ENCODE measurements at regions not wholly inside any gene's neighbourhood (a gene's known extent, or its start where the extent isn't known, plus 50 kb on each side); places are given as distances from the start of the nearest gene placed in this dataset.

DNA sequence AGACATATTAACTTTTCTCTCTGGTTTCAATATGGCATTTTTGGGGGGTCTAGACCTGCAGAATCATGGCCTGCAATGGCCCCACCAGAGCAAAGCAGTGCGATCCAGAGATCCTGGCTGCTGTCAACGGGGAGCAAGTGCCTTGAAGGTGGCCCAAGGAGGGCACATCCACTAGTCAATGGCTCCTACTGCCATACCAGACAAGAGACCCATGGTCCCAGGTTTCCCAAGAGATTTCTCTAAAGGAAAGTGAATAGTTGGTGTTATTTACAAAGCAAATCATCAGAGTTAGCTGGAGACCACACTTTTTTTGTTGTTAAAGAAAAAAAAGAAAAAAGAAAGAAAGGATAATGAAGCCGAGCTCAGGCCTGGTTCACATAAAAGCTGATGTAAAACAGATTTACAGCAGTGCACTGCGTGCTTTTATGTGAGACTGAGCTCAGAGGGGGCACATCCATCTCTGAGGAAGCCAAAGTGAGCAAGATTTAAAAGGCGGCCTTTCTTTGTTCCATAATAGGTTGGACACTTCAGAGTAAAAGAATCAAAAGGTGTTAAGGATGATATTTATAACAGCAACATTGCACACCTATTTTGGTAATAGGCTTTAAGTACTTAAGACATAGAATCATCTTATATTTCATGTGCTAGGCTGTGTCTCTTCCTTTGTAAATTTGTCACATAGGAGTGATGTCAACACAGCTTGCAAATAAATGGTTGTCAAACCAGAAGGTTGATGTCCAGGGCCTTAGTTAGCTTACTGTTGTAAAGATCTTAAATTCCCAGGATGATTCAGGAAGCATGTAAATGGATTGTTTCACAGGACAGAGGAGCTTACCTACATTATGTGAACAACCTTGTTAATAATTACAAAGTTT is 201.3 kb upstream of the NTM start:
- intact Hi-C loops (cut with micrococcal nuclease), result no loop called here
- H3K9me3 Mint-ChIP-seq, result no peaks in the 10 kb centered on the region
- H3K27me3 Mint-ChIP-seq, result no peaks in the 10 kb centered on the region

DNA sequence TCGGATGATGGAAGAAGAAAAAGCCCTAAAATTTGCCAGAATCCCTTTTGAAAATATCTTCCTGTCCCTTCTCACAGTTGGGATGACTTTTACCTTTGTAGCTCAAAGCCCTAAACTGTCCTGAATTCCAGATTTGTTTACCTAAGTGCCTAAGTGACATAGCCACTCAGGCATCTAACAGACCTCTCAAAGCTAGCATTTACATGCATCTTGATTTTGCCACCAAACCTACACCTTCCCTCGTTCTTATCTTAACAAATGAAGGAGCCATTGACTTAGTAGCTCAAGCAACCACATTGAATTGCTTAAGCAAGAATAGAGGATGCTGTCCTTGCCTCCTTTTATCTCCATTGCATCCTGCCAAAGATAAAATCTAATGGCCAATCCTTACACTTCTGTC is 198.4 kb upstream of the NTM start:
- no peaks in the 10 kb centered on the region for H3K9me3 Mint-ChIP-seq
- H3K27me3 Mint-ChIP-seq, result no peaks in the 10 kb centered on the region
- H3K4me1 Mint-ChIP-seq (ENCODE audit: low read depth), result no peaks in the 10 kb centered on the region
- no peak overlapping the region for H3K27ac Mint-ChIP-seq
- no peak overlapping the region for H3K4me3 Mint-ChIP-seq
- intact Hi-C loops (cut with micrococcal nuclease), result no loop called here
- H3K36me3 Mint-ChIP-seq (ENCODE audit: low read depth), result no peaks in the 10 kb centered on the region

More for the DNA sequence above, 201.3 kb upstream of the NTM start:
- Mint-ChIP-seq H3K27ac (no peak overlapping the region), H3K36me3 (ENCODE audit: low read depth) (no peaks in the 10 kb centered on the region), H3K4me3 (no peak overlapping the region), H3K4me1 (ENCODE audit: low read depth) (no peaks in the 10 kb centered on the region)

DNA sequence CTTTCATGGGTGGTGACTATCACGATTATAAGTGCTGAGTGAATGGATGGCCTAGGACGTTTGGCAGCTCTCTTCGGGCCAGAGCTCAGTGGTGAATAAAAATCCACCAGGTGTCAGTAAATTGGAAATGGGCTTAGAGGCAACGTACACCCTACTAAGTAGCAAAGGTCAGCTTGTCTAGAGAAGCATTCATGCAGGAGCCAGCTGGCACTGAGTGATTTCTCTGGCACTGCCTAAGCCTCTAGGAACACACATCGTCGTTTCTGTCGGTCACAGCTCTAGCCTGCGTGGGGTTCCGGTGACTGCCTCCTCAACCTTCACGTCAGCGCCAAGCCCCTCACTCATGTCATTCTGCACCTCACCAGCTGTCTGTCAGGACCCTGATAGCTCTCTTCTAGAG is 192.4 kb upstream of the NTM start:
- H3K27me3 Mint-ChIP-seq, result no peaks in the 10 kb centered on the region
- H3K9me3 Mint-ChIP-seq, result no peaks in the 10 kb centered on the region
- no peaks in the 10 kb centered on the region for H3K36me3 Mint-ChIP-seq (ENCODE audit: low read depth)
- H3K4me3 Mint-ChIP-seq, result no peak overlapping the region
- intact Hi-C loops (cut with micrococcal nuclease), result no loop called here
- no peaks in the 10 kb centered on the region for H3K4me1 Mint-ChIP-seq (ENCODE audit: low read depth)
- H3K27ac Mint-ChIP-seq, result no peak overlapping the region

DNA sequence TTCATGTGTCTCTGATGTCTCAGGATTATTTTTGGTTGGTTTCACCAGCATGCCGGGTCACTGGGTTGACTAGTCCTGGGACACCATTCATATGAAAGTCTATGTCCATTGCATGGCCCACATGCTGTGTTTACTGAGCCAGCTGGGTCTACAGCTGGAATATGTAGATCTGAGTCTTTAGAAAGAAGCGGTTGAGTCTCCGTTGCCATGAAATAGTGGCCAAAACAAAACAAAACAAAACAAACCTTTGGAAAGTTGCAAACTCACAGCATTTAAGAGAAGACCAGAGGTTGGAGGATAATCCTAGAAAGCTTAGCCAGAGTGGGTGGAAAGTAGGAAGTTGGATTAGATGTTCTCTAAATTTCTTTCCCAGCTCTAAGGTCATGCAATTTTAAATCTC is 191.8 kb upstream of the NTM start:
- H3K27me3 Mint-ChIP-seq, result no peaks in the 10 kb centered on the region

DNA sequence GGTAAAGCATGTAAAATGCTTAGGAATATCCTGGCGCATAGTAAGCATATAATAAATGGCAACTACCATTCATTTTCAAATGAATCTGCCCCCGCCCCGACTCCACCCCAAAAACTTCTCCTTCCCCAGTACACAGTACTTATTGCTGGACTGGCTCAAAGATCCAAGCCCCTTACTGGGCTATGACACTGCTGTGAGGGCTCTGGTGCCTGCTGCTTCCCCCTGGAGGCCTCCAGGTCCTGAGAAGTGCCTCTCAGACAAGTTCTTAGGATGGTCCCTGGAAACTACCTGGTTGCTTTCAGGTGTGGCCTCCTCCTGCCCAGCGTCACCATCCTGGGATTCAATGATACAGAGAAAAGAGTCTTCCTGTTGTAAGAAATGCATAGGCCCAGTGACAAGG is 190.6 kb upstream of the NTM start:
- Mint-ChIP-seq H3K4me3 (no peak overlapping the region), H3K9me3 (no peaks in the 10 kb centered on the region), H3K27ac (no peak overlapping the region), H3K36me3 (ENCODE audit: low read depth) (no peaks in the 10 kb centered on the region), H3K4me1 (ENCODE audit: low read depth) (no peaks in the 10 kb centered on the region), H3K27me3 (no peaks in the 10 kb centered on the region)
- intact Hi-C loops (cut with micrococcal nuclease), result no loop called here

More for the DNA sequence above, 191.8 kb upstream of the NTM start:
- Mint-ChIP-seq H3K36me3 (ENCODE audit: low read depth) (no peaks in the 10 kb centered on the region), H3K27ac (no peak overlapping the region), H3K4me3 (no peak overlapping the region), H3K4me1 (ENCODE audit: low read depth) (no peaks in the 10 kb centered on the region), H3K9me3 (no peaks in the 10 kb centered on the region)
- intact Hi-C loops (cut with micrococcal nuclease), result no loop called here

DNA sequence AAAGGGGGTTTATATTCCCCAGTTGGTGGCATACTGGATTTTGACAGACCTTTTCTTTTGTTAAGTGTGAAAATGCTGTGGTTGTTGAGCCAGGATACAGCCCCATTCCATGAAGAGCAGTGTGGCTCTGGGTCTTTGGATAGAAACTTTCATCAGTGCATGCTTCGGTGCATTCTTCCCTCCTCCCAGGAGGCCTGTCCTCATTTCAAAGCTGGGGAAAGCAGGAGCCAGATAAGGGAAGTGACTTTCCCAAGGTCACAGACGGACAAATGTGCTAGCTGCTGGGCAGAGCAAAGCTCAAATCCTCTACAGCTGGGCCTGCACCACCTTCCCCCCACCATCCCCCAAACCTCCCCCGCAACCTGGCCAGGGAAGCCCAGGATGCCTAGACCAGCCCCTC is 184.5 kb upstream of the NTM start:
- H3K4me1 Mint-ChIP-seq (ENCODE audit: low read depth), result peaks cover 11% of the 10 kb centered on the region
- H3K9me3 Mint-ChIP-seq, result no peaks in the 10 kb centered on the region
- no peaks in the 10 kb centered on the region for H3K36me3 Mint-ChIP-seq (ENCODE audit: low read depth)
- intact Hi-C loops (cut with micrococcal nuclease), result no loop called here
- H3K4me3 Mint-ChIP-seq, result no peak overlapping the region
- H3K27me3 Mint-ChIP-seq, result no peaks in the 10 kb centered on the region
- no peak overlapping the region for H3K27ac Mint-ChIP-seq

DNA sequence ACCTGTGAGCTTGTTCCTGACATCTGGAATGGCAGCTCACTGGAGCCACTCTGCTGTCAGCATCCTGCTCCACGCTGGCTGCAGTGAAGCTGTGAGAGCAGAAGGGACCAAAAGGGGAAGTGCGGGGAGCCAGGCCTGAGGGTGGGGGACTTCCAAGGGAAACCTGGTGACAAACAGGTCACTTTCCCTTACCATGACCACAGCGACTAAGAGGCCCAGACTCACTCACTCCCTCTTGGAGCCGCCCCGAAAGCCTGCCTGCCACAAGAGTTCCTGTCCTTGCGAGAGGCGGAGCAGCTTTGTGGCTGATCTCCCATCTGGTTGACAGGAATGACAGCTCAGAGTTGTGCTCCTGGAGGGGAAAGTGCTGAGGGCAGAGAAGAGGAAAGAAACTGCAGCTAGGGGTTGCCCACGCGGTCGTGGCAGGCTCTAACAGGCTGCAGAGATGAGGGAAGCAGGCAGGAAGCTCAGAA is 183.8 kb upstream of the NTM start:
- Mint-ChIP-seq H3K4me3 (no peak overlapping the region), H3K27me3 (no peaks in the 10 kb centered on the region), H3K27ac (no peak overlapping the region), H3K9me3 (no peaks in the 10 kb centered on the region), H3K4me1 (ENCODE audit: low read depth) (peaks cover 11% of the 10 kb centered on the region), H3K36me3 (ENCODE audit: low read depth) (no peaks in the 10 kb centered on the region)
- intact Hi-C loops (cut with micrococcal nuclease), result no loop called here

DNA sequence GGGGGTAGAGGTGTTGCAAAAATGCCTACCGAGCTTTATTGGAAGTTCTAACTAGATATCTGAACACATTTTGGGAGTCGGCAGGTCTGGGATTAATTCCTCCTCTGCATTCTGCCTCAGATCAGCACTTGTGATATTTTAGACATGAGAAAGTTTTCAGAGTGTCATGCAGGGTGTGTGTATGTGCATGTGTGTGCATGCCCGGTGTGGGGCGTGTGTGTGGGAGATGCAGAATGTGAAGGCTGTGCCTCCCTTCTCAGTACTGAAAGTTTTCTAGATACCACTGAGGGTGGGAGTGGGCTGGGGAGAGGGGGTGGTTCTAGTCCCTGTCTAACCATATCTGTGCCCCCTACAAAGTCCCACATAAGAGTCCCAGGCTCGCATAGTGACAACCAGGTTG is 180.0 kb upstream of the NTM start:
- Mint-ChIP-seq H3K4me3 (no peak overlapping the region), H3K9me3 (no peaks in the 10 kb centered on the region), H3K27me3 (no peaks in the 10 kb centered on the region), H3K4me1 (ENCODE audit: low read depth) (peaks cover 11% of the 10 kb centered on the region), H3K36me3 (ENCODE audit: low read depth) (no peaks in the 10 kb centered on the region), H3K27ac (no peak overlapping the region)
- intact Hi-C loops (cut with micrococcal nuclease), result no loop called here

DNA sequence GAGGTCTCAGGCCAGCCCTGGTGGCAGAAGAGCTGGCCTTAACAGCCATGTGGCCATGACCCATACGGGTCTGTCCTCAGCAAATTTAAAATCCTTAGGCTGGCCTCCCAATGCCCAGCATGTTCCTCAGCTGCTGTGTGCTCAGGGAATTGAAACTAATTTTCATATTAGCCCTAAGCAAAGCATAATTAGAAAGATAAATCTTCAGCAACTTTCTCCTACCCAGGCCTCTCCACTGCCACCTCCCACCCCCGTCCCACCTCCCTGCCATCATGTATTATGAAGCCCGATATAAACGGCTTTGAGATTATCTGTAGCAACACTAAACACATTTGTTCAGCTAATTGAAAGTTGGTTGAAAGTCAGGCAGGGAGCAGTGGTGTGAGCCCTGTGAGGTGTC is 178.8 kb upstream of the NTM start:
- H3K9me3 Mint-ChIP-seq, result no peaks in the 10 kb centered on the region
- no peak overlapping the region for H3K4me3 Mint-ChIP-seq
- H3K36me3 Mint-ChIP-seq (ENCODE audit: low read depth), result no peaks in the 10 kb centered on the region
- intact Hi-C loops (cut with micrococcal nuclease), result no loop called here
- H3K27me3 Mint-ChIP-seq, result no peaks in the 10 kb centered on the region
- H3K27ac Mint-ChIP-seq, result no peak overlapping the region
- peaks cover 5% of the 10 kb centered on the region for H3K4me1 Mint-ChIP-seq (ENCODE audit: low read depth)

DNA sequence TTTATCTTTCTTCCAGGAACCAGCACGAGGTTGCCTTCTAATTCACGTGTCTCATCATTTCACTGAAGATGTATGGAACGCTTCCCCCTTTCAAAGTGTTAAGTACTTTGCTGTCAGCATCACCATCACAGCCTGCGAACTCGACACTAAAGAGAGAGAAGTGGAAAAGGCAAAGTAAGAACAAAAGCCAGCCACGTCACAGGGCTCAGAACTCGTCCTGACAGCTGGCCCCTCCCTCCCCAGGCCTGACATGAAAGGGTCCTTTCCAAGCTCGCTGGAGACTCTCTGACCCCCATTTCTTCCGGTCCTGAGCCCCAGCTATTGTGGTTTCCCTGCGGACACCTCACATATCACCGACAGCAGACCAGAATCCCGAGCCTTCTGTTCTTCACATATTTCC is 177.8 kb upstream of the NTM start:
- H3K27me3 Mint-ChIP-seq, result no peaks in the 10 kb centered on the region

DNA sequence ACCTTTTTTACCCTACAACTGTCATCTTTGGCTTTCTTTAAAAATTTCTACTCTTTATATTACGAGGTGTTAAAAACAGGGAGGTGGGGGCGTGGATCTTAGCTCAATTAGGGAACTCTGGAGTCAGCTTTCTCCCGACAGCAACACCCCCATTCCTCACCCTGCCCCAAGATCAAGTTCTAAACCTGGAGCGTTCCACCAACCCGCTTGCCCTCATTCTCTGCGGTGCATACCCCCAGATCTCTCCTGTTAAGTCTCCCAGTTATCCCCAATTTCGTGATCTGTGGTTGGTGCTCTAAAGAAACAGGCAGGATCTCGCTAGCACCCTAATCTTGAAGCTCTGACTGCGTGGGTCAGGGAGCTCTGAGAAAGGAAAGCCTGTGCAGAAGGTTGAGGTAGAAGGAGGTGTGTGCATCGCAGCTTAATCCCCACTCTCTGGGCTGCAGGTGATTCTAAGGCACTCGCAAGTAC is 177.3 kb upstream of the NTM start:
- Mint-ChIP-seq H3K36me3 (ENCODE audit: low read depth) (no peaks in the 10 kb centered on the region), H3K27me3 (no peaks in the 10 kb centered on the region), H3K9me3 (no peaks in the 10 kb centered on the region), H3K4me3 (no peak overlapping the region), H3K4me1 (ENCODE audit: low read depth) (no peaks in the 10 kb centered on the region), H3K27ac (no peak overlapping the region)
- intact Hi-C loops (cut with micrococcal nuclease), result no loop called here

More for the DNA sequence above, 177.8 kb upstream of the NTM start:
- intact Hi-C loops (cut with micrococcal nuclease), result no loop called here
- Mint-ChIP-seq H3K4me1 (ENCODE audit: low read depth) (no peaks in the 10 kb centered on the region), H3K27ac (no peak overlapping the region), H3K4me3 (no peak overlapping the region), H3K9me3 (no peaks in the 10 kb centered on the region), H3K36me3 (ENCODE audit: low read depth) (no peaks in the 10 kb centered on the region)

DNA sequence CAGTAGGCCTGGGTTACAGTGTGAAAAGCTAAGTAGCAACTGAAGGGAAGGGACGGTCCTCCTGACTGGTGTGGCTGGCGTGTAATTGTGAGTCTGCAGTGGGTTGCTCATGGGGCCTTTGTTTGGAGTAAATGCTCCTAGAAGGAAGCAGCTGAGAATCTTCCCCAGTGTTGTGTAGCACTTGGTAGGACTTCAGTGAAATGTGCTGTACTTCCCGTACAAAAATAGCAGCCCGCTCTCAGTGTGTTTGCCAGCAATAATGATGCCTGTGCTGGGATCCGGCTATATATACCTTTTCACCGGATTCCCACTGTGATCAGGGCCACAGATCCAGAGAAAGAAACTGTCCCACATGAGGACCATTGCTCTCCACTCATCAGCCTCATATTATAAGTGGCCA is 175.7 kb upstream of the NTM start:
- Mint-ChIP-seq H3K9me3 (no peaks in the 10 kb centered on the region), H3K4me1 (ENCODE audit: low read depth) (no peaks in the 10 kb centered on the region), H3K27ac (no peak overlapping the region), H3K4me3 (no peak overlapping the region), H3K27me3 (no peaks in the 10 kb centered on the region), H3K36me3 (ENCODE audit: low read depth) (no peaks in the 10 kb centered on the region)
- intact Hi-C loops (cut with micrococcal nuclease), result no loop called here

DNA sequence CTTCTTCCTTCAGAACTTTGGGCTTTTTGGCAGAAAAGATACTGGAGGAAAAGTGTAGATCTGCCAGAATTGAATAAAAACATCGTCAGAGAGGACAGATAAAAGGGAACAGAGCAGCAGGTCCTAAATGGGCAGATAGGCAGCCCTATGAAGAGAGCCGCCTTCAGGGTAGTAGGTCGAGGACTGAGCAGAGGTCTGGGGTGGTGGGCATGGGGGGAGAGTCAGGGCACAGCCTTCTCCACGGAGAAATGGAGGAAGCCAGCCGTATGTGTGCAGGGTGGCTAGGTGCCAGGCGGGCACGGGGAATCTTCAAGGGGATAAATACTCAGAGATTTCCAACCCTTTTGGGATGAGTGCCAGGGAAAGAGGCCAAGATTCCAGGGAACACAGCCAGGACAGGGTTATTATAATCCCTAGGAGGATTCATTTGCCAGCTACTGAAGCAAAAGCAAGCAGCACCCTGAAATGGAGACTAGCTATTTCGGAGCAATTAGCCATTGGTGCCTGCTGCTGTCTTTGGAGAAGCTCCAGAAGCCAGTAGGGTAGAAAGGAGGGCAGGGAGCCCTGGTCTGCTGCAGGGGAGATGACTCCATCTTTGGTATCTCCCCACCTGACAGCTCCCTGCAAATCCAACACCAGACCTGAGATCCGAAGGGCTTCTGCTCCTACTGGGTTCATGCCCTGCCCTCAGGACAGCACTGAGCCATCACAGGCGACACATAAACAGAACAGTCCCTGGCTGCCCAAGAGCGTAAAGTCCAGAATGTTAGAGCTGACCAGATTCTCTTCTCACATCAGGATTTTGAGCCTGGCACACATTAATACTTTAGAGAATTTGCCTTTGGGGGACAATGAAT is 174.5 kb upstream of the NTM start:
- no peak overlapping the region for H3K27ac Mint-ChIP-seq
- no peak overlapping the region for H3K4me3 Mint-ChIP-seq
- H3K36me3 Mint-ChIP-seq (ENCODE audit: low read depth), result no peaks in the 10 kb centered on the region
- no peaks in the 10 kb centered on the region for H3K27me3 Mint-ChIP-seq
- H3K4me1 Mint-ChIP-seq (ENCODE audit: low read depth), result no peaks in the 10 kb centered on the region
- H3K9me3 Mint-ChIP-seq, result no peaks in the 10 kb centered on the region
- intact Hi-C loops (cut with micrococcal nuclease), result no loop called here

All from dendritic cell treated with granulocyte-macrophage colony-stimulating factor and Interleukin-4, amounts not matched to agents 40 ng/mL and 50 ng/mL, for 4 days (primary cell).